Mucosa of descending colon (tissue), 3 donors: ENCODE measurements at regions not wholly inside any gene's neighbourhood (a gene's known extent, or its start where the extent isn't known, plus 50 kb on each side); places are given as distances from the start of the nearest gene placed in this dataset.

Source experiments
- ATAC-seq: fragments of 200-7000 bp; cut with Tn5 transposase; one replicate; pipeline ENCODE4 v1.9.1; 2020; ENCODE audit warnings: mild to moderate bottlenecking, moderate library complexity
- DNase-seq, 3 donors: peaks; one replicate each; pipeline ENCODE4 v3.0.0-alpha.2; 2020
- H3K36me3 ChIP-seq: fragments of 200-600 bp; one replicate; pipeline ENCODE4 v1.8.0; 2021; ENCODE audit warnings: low read depth, mild to moderate bottlenecking
- H3K4me1 ChIP-seq: fragments of 200-600 bp; one replicate; pipeline ENCODE4 v1.8.0; 2021; ENCODE audit warnings: low read depth, mild to moderate bottlenecking
- H3K4me3 ChIP-seq: fragments of 200-600 bp; one replicate; pipeline ENCODE4 v1.8.0; 2021; ENCODE audit warnings: mild to moderate bottlenecking
- H3K9me3 ChIP-seq: fragments of 200-600 bp; one replicate; pipeline ENCODE4 v1.8.0; 2021; ENCODE audit warnings: mild to moderate bottlenecking
- CTCF ChIP-seq: fragments of 200-600 bp; IDR thresholded peaks from one replicate; pipeline ENCODE4 v1.8.0; 2022; ENCODE audit warnings: antibody characterized with exemption, mild to moderate bottlenecking
- intact Hi-C, 2 donors: fragments of 100-400 bp; cut with DNase I in 1 of 2; cut with micrococcal nuclease in 1 of 2; formaldehyde crosslinking; loops; one replicate each; pipeline versions ENCODE4 v1.11.0 to v1.11.1; 2022; cut with DNase I, micrococcal nuclease
- donor health status: DM: no; HTN: no; CAD: no; lungs with moderate emphysema.
- donor health status: DM: no; HTN: no; CAD: no.
- donor health status: DM: no; HTN: yes; CAD: no.

- intact Hi-C loops, result no loop called here
- no peak overlapping the region for H3K4me3 ChIP-seq
- H3K4me1 ChIP-seq, result no peaks in the 10 kb centered on the region
- DNase-seq (no peak), ATAC-seq (no peak)
- no peak for TF ChIP-seq CTCF
- H3K9me3 ChIP-seq, result no peaks in the 10 kb centered on the region
- H3K36me3 ChIP-seq, result no peaks in the 10 kb centered on the region
These were observed 144.7 kb downstream of the CYP26A1 start for GRCh38 chr10:93218386-93218785.

- Histone ChIP-seq H3K36me3 (no peaks in the 10 kb centered on the region), H3K4me1 (no peaks in the 10 kb centered on the region), H3K9me3 (no peaks in the 10 kb centered on the region), H3K4me3 (no peak overlapping the region)
- ATAC-seq (no peak), DNase-seq (peak in 1 of 3 donors; percentile 14)
- no peak for TF ChIP-seq CTCF
- intact Hi-C loops, result no loop called here
These were observed 145.7 kb downstream of the CYP26A1 start for GRCh38 chr10:93219347-93219746.

GRCh38 chr10:93220296-93221170, 146.8 kb downstream of the CYP26A1 start:
- H3K4me1 ChIP-seq, result no peaks in the 10 kb centered on the region
- intact Hi-C loops, result no loop called here
- H3K36me3 ChIP-seq, result no peaks in the 10 kb centered on the region
- ATAC-seq, result no peak
- H3K9me3 ChIP-seq, result no peaks in the 10 kb centered on the region
- no peak for TF ChIP-seq CTCF
- DNase-seq, result no peak
- no peak overlapping the region for H3K4me3 ChIP-seq

GRCh38 chr10:93221171-93221496, 147.4 kb downstream of the CYP26A1 start:
- no peak for TF ChIP-seq CTCF
- DNase-seq (no peak), ATAC-seq (no peak)
- Histone ChIP-seq H3K4me3 (no peak overlapping the region), H3K9me3 (no peaks in the 10 kb centered on the region), H3K36me3 (no peaks in the 10 kb centered on the region), H3K4me1 (no peaks in the 10 kb centered on the region)
- intact Hi-C loops, result no loop called here

GRCh38 chr10:93221521-93221920, 147.8 kb downstream of the CYP26A1 start:
- no peak for TF ChIP-seq CTCF

More at GRCh38 chr10:93221521-93221920, 147.8 kb downstream of the CYP26A1 start:
- H3K4me3 ChIP-seq, result no peak overlapping the region
- DNase-seq (no peak), ATAC-seq (no peak)
- H3K4me1 ChIP-seq, result no peaks in the 10 kb centered on the region
- H3K36me3 ChIP-seq, result no peaks in the 10 kb centered on the region
- intact Hi-C loops, result no loop called here
- H3K9me3 ChIP-seq, result no peaks in the 10 kb centered on the region
